B cell (primary cell): ENCODE measurements at regions not wholly inside any gene's neighbourhood (a gene's known extent, or its start where the extent isn't known, plus 50 kb on each side); places are given as distances from the start of the nearest gene placed in this dataset.

ENCODE experiments used
- ATAC-seq: fragments of 200-7000 bp; cut with Tn5 transposase; one replicate; pipeline ENCODE4 v1.10.0; 2021; ENCODE audit warnings: low read depth, mild to moderate bottlenecking, moderate number of reproducible peaks, moderate library complexity
- CTCF ChIA-PET: fragments of 350-600 bp; sonication (Branson Sonifier 250); formaldehyde crosslinking; loops from one replicate; lab custom pipeline; 2021; ENCODE audit warnings: antibody characterized with exemption, inconsistent platforms; lab: Charles Lee
- POLR2A ChIA-PET: fragments of 350-600 bp; sonication (Branson Sonifier 250); formaldehyde crosslinking; loops from one replicate; lab custom pipeline; 2021; ENCODE audit warnings: antibody characterized with exemption; lab: Charles Lee
- DNase-seq: peaks from one replicate; pipeline ENCODE4 v3.0.0; 2013
- H2AFZ ChIP-seq: 2 replicates; pipeline ENCODE4 v1.6.1; 2012; ENCODE audit warnings: mild to moderate bottlenecking, low read depth, low read length; ENCODE audit not compliant: insufficient read depth, poor library complexity, severe bottlenecking
- H3K27ac ChIP-seq, 2 donors: 1 replicate in 1 of 2; 2 replicates in 1 of 2; pipeline ENCODE4 v1.5.1; 2012 to 2013; ENCODE audit warnings: low read length in 2 of 2, mild to moderate bottlenecking in 2 of 2, moderate library complexity in 1 of 2
- H3K27me3 ChIP-seq, 4 experiments: fragments of 200-600 bp in 1 of 4; sonication (generic) in 1 of 4; replicated peaks in 1 of 4; 1 replicate in 2 of 4; 2 replicates in 2 of 4; pipeline versions ENCODE4 v1.6.1 to v1.7.0; 2013 to 2016; ENCODE audit warnings: low read length in 3 of 4, mild to moderate bottlenecking in 2 of 4, mixed read lengths in 1 of 4, moderate library complexity in 1 of 4; ENCODE audit not compliant: insufficient read depth in 4 of 4, control insufficient read depth in 3 of 4; ENCODE audit errors: control extremely low read depth in 1 of 4
- H3K36me3 ChIP-seq, 2 experiments: replicated peaks in 1 of 2; 1 replicate in 1 of 2; 2 replicates in 1 of 2; pipeline versions ENCODE4 v1.6.1 to v1.7.1; 2013; ENCODE audit warnings: low read length in 1 of 2; ENCODE audit not compliant: insufficient read depth in 2 of 2, control insufficient read depth in 1 of 2; ENCODE audit errors: control extremely low read depth in 1 of 2, extremely low read depth in 1 of 2
- H3K4me1 ChIP-seq, 2 donors: fragments of 200-600 bp in 1 of 2; sonication (generic) in 1 of 2; 1 replicate in 1 of 2; 2 replicates in 1 of 2; pipeline versions ENCODE4 v1.5.1 to v1.6.1; 2013 to 2017; ENCODE audit warnings: low read length in 2 of 2; ENCODE audit not compliant: control insufficient read depth in 2 of 2, insufficient read depth in 2 of 2
- H3K4me2 ChIP-seq: replicated peaks from 2 replicates; pipeline ENCODE3; 2012; ENCODE audit warnings: mild to moderate bottlenecking, low read depth, low read length; ENCODE audit not compliant: poor library complexity, severe bottlenecking
- H3K4me3 ChIP-seq, 5 experiments: fragments of 200-600 bp in 1 of 5; sonication (generic) in 1 of 5; 1 replicate in 3 of 5; 2 replicates in 2 of 5; pipeline versions ENCODE4 v1.5.1 to v1.7.0; 2011 to 2016; ENCODE audit warnings: low read length in 4 of 5, mild to moderate bottlenecking in 4 of 5, low read depth in 2 of 5, control low read depth in 1 of 5, moderate library complexity in 1 of 5; ENCODE audit not compliant: insufficient read depth in 1 of 5; ENCODE audit errors: control extremely low read depth in 1 of 5, extremely low read depth in 1 of 5
- H3K79me2 ChIP-seq: fragments of 200-600 bp; sonication (generic); one replicate; pipeline ENCODE4 v1.6.0; 2016; ENCODE audit warnings: low read length; ENCODE audit not compliant: control insufficient read depth, insufficient read depth
- H3K9ac ChIP-seq: fragments of 200-600 bp; sonication (generic); 2 replicates; pipeline ENCODE4 v1.6.1; 2017; ENCODE audit warnings: mild to moderate bottlenecking, low read length, moderate library complexity
- H3K9me3 ChIP-seq, 3 donors: one replicate each; pipeline versions ENCODE4 v1.6.1 to v1.7.1; 2013; ENCODE audit warnings: low read length in 2 of 3; ENCODE audit not compliant: control insufficient read depth in 2 of 3, insufficient read depth in 1 of 3; ENCODE audit errors: control extremely low read depth in 1 of 3
- H4K20me1 ChIP-seq: 2 replicates; pipeline ENCODE4 v1.6.0; 2012; ENCODE audit warnings: mild to moderate bottlenecking, low read length; ENCODE audit not compliant: insufficient read depth, control insufficient read depth, poor library complexity, severe bottlenecking
- H3K27ac Mint-ChIP-seq: one replicate; pipeline ENCODE4 v1.8.0; 2021; ENCODE audit warnings: mixed read lengths
- H3K27me3 Mint-ChIP-seq: one replicate; pipeline ENCODE4 v1.8.0; 2021; ENCODE audit warnings: mixed read lengths
- H3K4me1 Mint-ChIP-seq: one replicate; pipeline ENCODE4 v1.8.0; 2021; ENCODE audit warnings: mixed read lengths
- H3K4me3 Mint-ChIP-seq: one replicate; pipeline ENCODE4 v1.8.0; 2021; ENCODE audit warnings: mixed read lengths
- H3K9me3 Mint-ChIP-seq: one replicate; pipeline ENCODE4 v1.8.0; 2022; ENCODE audit warnings: mixed read lengths; ENCODE audit not compliant: insufficient read depth
- CTCF ChIP-seq: fragments of 200-600 bp; IDR thresholded peaks from one replicate; pipeline ENCODE4 v1.8.0; 2022; ENCODE audit warnings: antibody characterized with exemption, mild to moderate bottlenecking
- EZH2 ChIP-seq: IDR thresholded peaks from 2 replicates; pipeline ENCODE4 v1.6.1; 2012; ENCODE audit warnings: borderline replicate concordance, low read depth, mild to moderate bottlenecking, moderate library complexity, low read length; ENCODE audit not compliant: insufficient read depth, poor library complexity, severe bottlenecking
- WGBS: methylation state at CpG from one replicate; pipeline ENCODE4 v1.1.5; 2013; ENCODE audit warnings: missing lambda C conversion rate; ENCODE audit not compliant: insufficient coverage; 5-methylcytosine and 5-hydroxymethylcytosine counted together
- intact Hi-C: fragments of 100-400 bp; cut with micrococcal nuclease; formaldehyde crosslinking; loops from one replicate; pipeline ENCODE4 v1.10.0; 2022

DNA sequence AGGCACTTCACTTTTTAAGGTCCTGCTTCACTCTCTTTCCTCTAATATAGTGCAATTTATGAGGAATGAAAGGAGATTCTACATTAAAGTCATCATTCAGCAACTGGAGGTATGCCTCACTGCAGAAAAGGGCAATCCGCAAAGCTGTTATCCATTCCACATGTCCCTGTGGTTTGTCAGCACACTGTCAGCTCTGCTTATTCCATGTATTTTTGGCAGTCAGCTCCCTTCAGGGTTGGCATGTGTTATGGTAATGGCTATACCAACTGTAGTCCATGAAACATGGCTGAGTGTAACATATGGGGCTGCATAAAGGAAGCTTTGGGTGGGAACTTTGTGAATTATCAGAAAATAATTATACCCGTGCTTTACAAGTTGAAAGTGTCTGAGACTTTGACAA, 154.1 kb downstream of the GALC start:
- H3K27me3 Mint-ChIP-seq, result no peaks in the 10 kb centered on the region
- Histone ChIP-seq H3K79me2 (no peaks in the 10 kb centered on the region), H3K36me3 (no peaks in the 10 kb centered on the region), H3K27me3 (no peaks in the 10 kb centered on the region), H4K20me1 (no peaks in the 10 kb centered on the region), H2AFZ (no peak overlapping the region), H3K9ac (no peak overlapping the region), H3K4me1 (no peaks in the 10 kb centered on the region), H3K4me3 (no peak overlapping the region), H3K4me2 (no peak overlapping the region), H3K27ac (no peak overlapping the region), H3K9me3 (no peaks in the 10 kb centered on the region)
- DNase-seq (no peak), ATAC-seq (no peak)
- ChIA-PET POLR2A (no interaction called here), CTCF (no interaction called here)
- WGBS, result 100% methylated on average over 1 of the region's 2 CpGs
- no peak overlapping the region for H3K27ac Mint-ChIP-seq
- no peak overlapping the region for H3K4me3 Mint-ChIP-seq
- intact Hi-C loops, result no loop called here
- H3K9me3 Mint-ChIP-seq, result no peaks in the 10 kb centered on the region
- no peaks in the 10 kb centered on the region for H3K4me1 Mint-ChIP-seq
- TF ChIP-seq EZH2 (no peak), CTCF (no peak)

DNA sequence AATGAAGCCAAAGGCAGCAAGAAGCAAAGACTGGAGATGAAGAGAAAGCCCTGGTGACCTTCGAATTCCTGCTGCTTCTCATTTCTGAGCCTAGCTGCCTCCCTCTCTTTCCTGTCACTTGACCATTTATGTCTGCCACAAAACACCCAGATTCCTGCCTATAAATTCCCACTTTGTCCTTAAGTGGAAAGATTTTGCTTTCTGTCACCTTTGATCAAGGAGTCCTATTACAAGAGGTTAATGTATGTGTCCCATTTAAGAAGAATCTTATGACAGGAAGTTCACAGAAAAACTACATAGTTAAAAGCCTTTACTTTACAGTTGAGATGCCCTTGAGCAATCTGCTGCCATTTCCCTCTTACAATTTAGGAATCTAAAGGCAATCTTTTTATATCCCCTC, 155.7 kb downstream of the GALC start:
- no peak overlapping the region for H3K4me2 ChIP-seq
- H3K9ac ChIP-seq, result no peak overlapping the region
- ATAC-seq (no peak), DNase-seq (no peak)
- intact Hi-C loops, result no loop called here
- ChIA-PET CTCF (no interaction called here), POLR2A (no interaction called here)
- no peak overlapping the region for H3K27ac Mint-ChIP-seq
- WGBS, result 80% methylated on average over 1 of the region's 1 CpG
- no peak overlapping the region for H3K4me3 Mint-ChIP-seq
- no peaks in the 10 kb centered on the region for H3K36me3 ChIP-seq
- no peaks in the 10 kb centered on the region for H3K9me3 ChIP-seq
- H4K20me1 ChIP-seq, result no peaks in the 10 kb centered on the region
- H2AFZ ChIP-seq, result no peak overlapping the region
- H3K27me3 Mint-ChIP-seq, result no peaks in the 10 kb centered on the region
- no peaks in the 10 kb centered on the region for H3K79me2 ChIP-seq
- no peaks in the 10 kb centered on the region for H3K9me3 Mint-ChIP-seq
- H3K4me3 ChIP-seq, result no peak overlapping the region
- TF ChIP-seq EZH2 (no peak), CTCF (no peak)
- H3K27me3 ChIP-seq, result no peaks in the 10 kb centered on the region
- H3K27ac ChIP-seq, result no peak overlapping the region
- H3K4me1 Mint-ChIP-seq, result no peaks in the 10 kb centered on the region
- H3K4me1 ChIP-seq, result no peaks in the 10 kb centered on the region
